ENCODE measurements at regions not wholly inside any gene's neighbourhood (a gene's known extent, or its start where the extent isn't known, plus 50 kb on each side); places are given as distances from the start of the nearest gene placed in this dataset.
A peak's percentile ranks its signal among the peaks of the same experiment; 100 is the strongest.

DNA sequence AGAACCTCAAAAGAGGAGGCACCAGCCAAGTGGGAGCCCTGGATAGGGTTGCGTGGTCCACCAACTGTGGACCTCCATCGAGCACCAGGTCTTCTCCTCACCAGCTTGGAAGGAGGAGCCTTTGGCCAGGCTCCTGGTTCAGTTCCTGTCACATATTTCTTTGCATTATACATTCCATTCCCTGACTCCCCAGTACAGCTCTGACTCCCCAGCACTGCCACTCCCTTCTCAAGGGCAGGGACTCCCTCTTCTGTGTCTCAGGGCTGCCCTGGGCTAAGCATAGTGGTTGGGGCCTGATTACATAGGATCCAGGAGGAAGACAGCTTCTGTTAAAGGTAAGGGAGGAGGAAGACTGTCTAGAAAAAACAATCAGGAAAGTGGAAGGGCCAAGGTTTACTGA is 91.1 kb downstream of the MRPL14 start:
- H3K4me3 Mint-ChIP-seq = no peak overlapping the region
- H3K4me1 Mint-ChIP-seq = no peaks in the 10 kb centered on the region
- ATAC-seq (replicated peaks) = no peak
- no peak overlapping the region for H3K27ac Mint-ChIP-seq
- H3K36me3 Mint-ChIP-seq (ENCODE audit: low read depth) = no peaks in the 10 kb centered on the region
- no peaks in the 10 kb centered on the region for H3K27me3 Mint-ChIP-seq
- no peaks in the 10 kb centered on the region for H3K9me3 Mint-ChIP-seq

DNA sequence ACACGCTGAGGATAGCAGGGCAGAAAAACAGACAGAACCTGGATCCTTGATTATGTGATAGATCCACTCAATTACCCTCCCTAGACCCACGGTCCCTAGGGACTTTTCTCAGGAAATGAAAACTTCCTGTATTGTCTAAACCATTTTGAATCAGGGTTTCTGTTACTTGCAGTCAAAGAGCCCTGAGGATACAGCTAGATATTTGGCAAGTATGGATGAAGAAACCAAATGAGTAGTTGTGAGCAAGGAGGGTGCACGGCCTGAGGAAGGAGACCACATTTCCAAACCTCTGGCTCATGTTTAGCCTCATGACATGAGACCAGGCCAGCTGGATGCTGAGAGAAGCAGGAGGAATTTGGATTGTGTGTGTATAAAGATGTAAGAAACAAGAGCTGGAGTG is 91.6 kb downstream of the MRPL14 start:
- H3K27me3 Mint-ChIP-seq = no peaks in the 10 kb centered on the region
- ATAC-seq (replicated peaks) = no peak
- H3K9me3 Mint-ChIP-seq = no peaks in the 10 kb centered on the region
- no peaks in the 10 kb centered on the region for H3K36me3 Mint-ChIP-seq (ENCODE audit: low read depth)
- H3K27ac Mint-ChIP-seq = no peak overlapping the region
- H3K4me1 Mint-ChIP-seq = no peaks in the 10 kb centered on the region
- H3K4me3 Mint-ChIP-seq = no peak overlapping the region

DNA sequence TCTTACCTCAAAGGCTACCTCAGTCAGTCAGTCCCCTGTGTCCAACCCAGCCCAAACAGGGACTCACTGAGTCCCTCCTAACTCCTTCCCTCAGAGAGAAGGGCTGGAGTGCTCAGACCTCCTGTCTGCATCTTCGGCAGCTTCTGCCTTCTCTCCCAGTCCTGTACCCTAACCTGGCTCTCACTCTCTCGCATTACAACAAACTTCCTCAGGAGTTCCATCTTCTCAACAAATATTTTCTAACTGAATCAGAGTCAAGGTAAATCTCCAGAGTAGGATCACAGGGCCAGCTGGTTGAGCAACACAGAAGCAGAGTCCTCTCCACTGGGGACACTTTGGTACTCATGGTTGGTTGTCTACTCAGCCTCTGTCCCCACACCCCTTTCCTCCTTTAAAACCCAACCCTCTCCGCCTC is 92.3 kb downstream of the MRPL14 start:
- Mint-ChIP-seq H3K36me3 (ENCODE audit: low read depth) (no peaks in the 10 kb centered on the region), H3K27ac (peak overlapping the region; percentile 31), H3K4me1 (no peaks in the 10 kb centered on the region), H3K27me3 (peaks cover 5% of the 10 kb centered on the region), H3K9me3 (no peaks in the 10 kb centered on the region), H3K4me3 (no peak overlapping the region)
- no peak for ATAC-seq (replicated peaks)

DNA sequence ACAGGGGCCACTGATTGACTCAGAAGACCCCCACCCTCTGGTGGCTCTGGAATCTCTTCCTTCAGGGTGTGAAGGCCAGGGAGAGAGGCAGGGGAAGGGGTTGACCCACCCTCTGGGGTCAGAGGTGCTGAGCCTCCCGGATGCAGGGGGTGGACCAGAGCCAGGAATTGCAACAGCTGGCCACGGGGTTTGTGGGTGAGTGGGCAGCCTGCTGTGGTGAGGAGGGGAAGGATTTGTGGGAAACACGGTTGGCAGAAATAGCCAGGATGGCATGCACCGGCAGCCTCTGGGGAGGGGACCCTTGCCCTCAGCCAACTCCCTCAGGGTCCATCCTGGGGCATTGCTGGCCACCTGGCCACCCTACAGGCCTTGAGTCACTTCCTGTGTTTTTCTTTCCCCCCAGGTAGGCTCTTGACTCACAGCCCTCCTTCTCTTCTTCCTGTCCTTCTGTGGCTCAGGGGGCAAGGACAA is 92.8 kb downstream of the MRPL14 start:
- H3K9me3 Mint-ChIP-seq = no peaks in the 10 kb centered on the region
- peaks cover 6% of the 10 kb centered on the region for H3K27me3 Mint-ChIP-seq
- H3K36me3 Mint-ChIP-seq (ENCODE audit: low read depth) = no peaks in the 10 kb centered on the region
- no peak overlapping the region for H3K4me3 Mint-ChIP-seq
- no peak for ATAC-seq (replicated peaks)
- no peaks in the 10 kb centered on the region for H3K4me1 Mint-ChIP-seq
- H3K27ac Mint-ChIP-seq = peak overlapping the region; percentile 31

DNA sequence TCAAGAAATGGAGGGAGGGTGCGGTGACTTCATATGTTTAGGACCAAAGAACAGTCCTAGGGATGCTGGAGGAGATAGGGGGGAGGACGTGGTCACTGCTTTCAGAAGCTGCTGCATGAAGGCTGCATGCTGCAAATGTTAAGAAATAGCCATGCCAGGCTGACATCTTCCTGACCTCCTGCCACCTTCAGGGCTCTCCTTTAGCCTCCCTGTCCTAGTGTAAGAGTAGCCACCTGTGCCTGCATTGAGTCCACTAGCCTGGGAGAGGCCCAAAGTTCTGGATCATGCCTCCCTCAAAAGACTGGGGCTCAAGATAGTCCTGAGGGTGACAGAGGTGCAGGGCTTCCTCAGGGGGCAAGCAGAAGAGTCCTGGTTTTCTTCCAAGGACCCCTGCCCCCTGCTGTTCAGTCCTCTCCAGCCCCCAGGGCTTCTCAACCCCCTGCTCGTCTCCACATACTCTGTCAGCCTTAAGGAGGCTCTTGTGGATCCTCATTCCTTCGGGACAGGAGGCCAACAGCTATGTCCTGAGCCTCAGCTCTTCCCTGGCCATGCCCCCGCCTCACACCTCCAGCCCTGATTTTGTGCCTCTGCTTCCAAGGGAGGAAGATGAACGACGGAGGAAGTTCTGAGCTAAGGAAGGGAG is 96.3 kb downstream of the MRPL14 start:
- Mint-ChIP-seq H3K27ac (no peak overlapping the region), H3K4me1 (no peaks in the 10 kb centered on the region), H3K4me3 (no peak overlapping the region), H3K27me3 (peaks cover 16% of the 10 kb centered on the region), H3K9me3 (no peaks in the 10 kb centered on the region), H3K36me3 (ENCODE audit: low read depth) (no peaks in the 10 kb centered on the region)
- ATAC-seq (replicated peaks) = no peak

DNA sequence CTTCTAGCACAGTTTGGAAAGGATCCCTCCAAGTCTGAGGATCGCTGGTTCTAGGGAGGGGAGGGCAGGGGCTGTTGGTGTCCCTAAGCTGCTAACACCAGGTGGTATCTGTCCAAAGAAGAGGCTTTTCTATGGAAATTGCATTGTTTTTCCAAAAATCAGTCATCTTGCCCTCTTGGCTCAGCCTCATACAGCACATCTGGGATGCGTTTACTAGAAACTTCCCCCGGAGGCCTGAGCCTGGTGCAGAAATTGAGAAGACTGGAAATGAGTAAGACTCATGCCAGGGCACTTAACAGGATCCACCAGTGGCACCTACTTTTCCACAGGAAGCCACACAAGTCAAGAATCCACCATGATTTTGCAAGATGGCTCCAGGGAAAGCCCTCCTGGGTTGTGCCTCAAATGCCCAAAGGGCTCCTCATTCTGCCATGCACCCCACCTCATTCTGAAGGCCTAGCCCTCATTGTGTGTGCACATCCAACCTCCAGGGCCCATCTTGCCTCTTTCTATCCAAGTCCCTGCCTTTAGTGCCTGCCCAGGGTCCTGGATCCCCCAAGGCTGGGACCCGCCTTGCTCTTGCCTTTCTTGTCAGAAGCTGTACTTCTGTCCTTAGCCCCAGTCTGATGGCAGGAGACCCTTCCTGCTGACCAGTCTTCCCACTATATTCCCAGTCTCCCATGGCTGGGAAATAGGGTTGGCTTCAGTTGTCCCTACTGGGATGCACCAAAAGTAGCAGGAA is 97.6 kb downstream of the MRPL14 start:
- Mint-ChIP-seq H3K4me1 (no peaks in the 10 kb centered on the region), H3K27me3 (peaks cover 16% of the 10 kb centered on the region), H3K27ac (no peak overlapping the region), H3K4me3 (no peak overlapping the region), H3K36me3 (ENCODE audit: low read depth) (no peaks in the 10 kb centered on the region), H3K9me3 (no peaks in the 10 kb centered on the region)
- ATAC-seq (replicated peaks) = no peak

DNA sequence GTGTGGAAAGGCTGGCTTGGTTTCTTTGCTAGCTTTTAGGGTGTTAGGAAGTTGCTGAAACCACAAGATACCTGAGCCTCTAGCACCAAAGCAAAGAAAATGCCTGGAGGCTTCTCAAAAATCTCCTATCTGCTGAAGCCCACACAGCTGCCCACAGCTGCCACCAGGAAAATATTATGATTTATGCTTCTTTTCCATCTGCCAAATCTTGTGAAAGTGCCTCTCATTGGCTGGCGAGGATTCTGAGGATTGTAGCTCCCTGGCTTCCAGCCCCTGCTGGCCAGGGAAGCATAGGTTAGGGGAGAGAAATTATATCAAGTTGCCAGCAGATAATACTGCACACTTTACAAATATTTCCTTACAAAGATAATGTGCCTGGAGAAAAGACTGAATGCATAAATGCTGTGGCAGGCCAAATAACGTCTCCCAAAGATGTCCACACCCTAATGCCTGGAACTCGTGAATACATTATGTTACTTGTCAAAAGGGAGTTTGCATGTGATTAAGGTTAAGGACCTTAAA is 98.4 kb downstream of the MRPL14 start:
- H3K4me3 Mint-ChIP-seq = no peak overlapping the region
- H3K4me1 Mint-ChIP-seq = no peaks in the 10 kb centered on the region
- no peak for ATAC-seq (replicated peaks)
- H3K27ac Mint-ChIP-seq = no peak overlapping the region
- H3K36me3 Mint-ChIP-seq (ENCODE audit: low read depth) = no peaks in the 10 kb centered on the region
- H3K27me3 Mint-ChIP-seq = peaks cover 16% of the 10 kb centered on the region
- H3K9me3 Mint-ChIP-seq = no peaks in the 10 kb centered on the region

DNA sequence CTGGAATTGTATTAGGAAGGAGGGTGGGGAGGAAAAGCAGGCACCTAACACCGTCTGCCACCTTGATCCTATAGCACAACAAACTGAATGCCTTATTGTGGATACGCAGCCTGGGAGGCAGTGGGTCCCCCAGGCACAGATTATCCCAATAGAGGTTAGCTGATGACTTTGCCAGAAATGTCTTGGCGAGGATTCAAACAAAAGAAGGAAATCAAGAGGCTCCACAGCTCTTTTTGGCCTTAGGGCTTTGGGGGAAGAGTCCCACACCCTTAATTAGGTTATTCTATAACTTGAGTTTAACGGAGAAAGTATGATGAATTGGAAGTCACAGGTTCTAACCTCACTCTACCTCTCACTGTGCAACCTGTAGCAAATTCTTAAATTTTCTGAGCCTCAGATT is 102.0 kb downstream of the MRPL14 start:
- no peak for ATAC-seq (replicated peaks)
- no peak overlapping the region for H3K4me3 Mint-ChIP-seq
- H3K9me3 Mint-ChIP-seq = no peaks in the 10 kb centered on the region
- H3K27ac Mint-ChIP-seq = no peak overlapping the region
- no peaks in the 10 kb centered on the region for H3K36me3 Mint-ChIP-seq (ENCODE audit: low read depth)
- peaks cover 23% of the 10 kb centered on the region for H3K27me3 Mint-ChIP-seq
- H3K4me1 Mint-ChIP-seq = no peaks in the 10 kb centered on the region

DNA sequence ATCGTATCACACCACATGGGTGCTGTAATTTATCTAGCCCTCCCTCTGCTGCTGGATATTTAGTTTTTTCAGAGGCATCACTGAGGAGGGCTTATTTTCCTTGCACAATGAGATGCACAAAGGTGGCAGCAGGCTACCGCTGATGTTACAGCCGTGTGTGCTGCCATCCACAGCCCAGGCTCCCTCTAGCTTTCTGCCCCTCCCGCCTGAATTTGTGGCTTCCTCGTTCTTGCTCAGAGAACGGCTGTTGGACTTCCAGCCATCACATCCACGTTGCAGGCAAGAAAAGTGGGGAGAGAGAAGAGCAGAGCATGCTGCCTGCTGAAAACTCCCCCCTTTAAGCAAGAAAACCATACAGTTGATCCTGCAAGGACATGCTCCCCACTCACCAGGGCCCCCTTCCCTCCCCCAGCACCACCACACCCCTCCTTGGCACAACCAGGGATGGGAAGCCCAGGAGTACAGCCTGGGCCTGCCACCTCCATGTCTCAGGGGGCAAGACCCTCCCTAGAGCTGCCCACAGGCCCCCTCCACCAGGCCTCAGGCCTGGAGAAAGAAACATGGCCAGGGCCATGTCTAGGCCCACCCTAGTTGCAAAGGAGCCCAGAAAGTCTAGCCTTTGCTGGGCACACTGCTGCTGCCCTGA is 102.6 kb downstream of the MRPL14 start:
- H3K36me3 Mint-ChIP-seq (ENCODE audit: low read depth) = no peaks in the 10 kb centered on the region
- no peaks in the 10 kb centered on the region for H3K4me1 Mint-ChIP-seq
- H3K27me3 Mint-ChIP-seq = peaks cover 19% of the 10 kb centered on the region
- H3K9me3 Mint-ChIP-seq = no peaks in the 10 kb centered on the region
- H3K27ac Mint-ChIP-seq = no peak overlapping the region
- no peak for ATAC-seq (replicated peaks)
- no peak overlapping the region for H3K4me3 Mint-ChIP-seq

DNA sequence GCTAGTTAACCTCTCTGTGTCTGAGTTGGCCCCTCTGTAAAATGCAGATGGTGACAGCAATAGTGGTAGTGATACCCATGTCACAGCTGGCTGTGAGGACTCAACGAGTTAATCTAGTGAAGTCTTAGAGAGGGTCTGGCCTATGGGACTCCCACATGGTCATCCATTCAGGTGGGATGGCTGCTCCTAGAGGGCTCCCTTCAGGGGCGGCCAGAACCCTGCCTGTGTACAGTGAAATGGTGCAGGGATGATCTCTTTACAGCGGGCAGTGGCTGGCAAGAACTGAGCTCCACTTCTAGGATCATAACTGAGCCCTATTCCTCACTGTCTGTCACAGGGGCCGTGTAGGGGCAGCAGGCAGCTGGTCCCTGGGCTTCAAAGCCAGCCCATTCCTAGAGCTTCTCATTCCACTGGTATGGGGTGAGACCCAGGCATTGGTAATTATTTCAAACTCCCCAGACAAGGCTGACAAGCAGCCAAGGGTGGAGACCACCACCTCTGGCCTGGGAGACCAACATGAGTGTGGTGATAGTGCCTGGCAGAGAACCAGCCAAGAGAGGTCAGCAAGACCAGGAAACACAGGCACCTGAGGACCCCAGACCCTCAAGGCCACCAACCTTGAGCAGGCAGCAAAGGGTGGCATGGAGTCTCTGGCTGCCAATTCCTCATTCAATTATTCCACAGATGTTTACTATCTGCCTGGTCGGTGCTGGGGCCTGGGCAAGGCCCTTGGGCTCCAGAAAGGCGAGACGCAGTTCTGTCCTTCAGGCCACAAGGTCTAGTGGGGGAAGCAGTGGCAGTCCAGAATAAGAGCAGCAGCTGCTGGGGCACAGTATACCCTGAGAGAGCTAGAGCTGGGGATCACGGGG is 103.4 kb downstream of the MRPL14 start:
- Mint-ChIP-seq H3K4me3 (no peak overlapping the region), H3K9me3 (no peaks in the 10 kb centered on the region), H3K27ac (no peak overlapping the region), H3K36me3 (ENCODE audit: low read depth) (no peaks in the 10 kb centered on the region), H3K4me1 (no peaks in the 10 kb centered on the region), H3K27me3 (peaks cover 19% of the 10 kb centered on the region)
- no peak for ATAC-seq (replicated peaks)

DNA sequence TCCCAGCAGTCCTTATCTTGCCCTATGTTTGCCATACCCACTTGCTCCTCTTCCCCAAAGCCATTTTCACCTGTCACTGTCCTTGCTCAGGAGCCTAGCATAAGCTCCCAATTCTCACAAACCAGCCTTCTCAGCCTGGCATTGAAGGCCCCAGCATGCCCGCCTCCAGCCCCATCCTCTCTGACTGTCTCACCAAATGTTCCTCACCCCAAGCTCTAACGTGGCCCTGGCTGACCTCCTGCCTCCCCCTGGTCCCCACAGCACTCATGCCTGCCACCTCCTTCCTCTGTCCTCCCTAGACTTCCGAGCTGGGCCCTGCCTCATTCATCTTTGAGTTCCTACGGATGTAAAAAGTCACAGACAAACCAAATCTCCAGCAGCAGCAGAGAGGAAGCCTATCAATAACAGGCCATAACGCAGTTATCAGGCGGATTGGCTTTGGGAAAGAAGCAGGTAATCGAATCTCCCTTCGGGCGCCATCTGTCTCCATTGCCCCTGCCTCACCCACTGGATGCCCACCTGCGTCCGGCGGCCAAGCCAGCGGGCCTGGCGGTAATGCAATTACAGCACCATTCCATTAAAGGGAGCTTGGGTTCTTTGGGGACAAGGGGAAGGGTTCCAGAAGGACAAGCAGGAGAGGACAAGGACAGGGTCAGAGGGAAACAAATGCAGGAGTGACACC is 104.4 kb downstream of the MRPL14 start:
- H3K4me3 Mint-ChIP-seq = no peak overlapping the region
- no peaks in the 10 kb centered on the region for H3K9me3 Mint-ChIP-seq
- H3K4me1 Mint-ChIP-seq = no peaks in the 10 kb centered on the region
- H3K36me3 Mint-ChIP-seq (ENCODE audit: low read depth) = no peaks in the 10 kb centered on the region
- peaks cover 18% of the 10 kb centered on the region for H3K27me3 Mint-ChIP-seq
- H3K27ac Mint-ChIP-seq = no peak overlapping the region
- ATAC-seq (replicated peaks) = no peak

DNA sequence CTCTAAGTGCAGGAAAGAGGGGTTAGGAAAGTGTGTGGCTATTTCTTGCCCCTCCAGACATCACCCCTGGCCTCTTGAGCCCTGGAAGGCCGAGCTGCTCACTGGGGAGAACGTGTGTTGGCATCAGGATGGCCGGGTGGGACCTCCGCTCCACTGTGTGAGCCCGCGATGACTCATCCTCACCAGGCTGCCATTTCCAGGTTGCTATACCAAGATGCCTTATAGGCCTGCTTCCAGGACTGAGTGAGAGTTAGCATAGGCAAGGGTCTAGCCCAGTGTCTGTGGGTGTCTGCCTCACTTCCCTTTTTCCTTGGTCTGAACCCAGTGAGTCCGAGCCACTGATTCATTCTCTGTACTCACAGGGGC is 105.0 kb downstream of the MRPL14 start:
- Mint-ChIP-seq H3K27ac (no peak overlapping the region), H3K9me3 (no peaks in the 10 kb centered on the region), H3K27me3 (peaks cover 13% of the 10 kb centered on the region), H3K4me1 (no peaks in the 10 kb centered on the region), H3K4me3 (no peak overlapping the region), H3K36me3 (ENCODE audit: low read depth) (no peaks in the 10 kb centered on the region)
- no peak for ATAC-seq (replicated peaks)

DNA sequence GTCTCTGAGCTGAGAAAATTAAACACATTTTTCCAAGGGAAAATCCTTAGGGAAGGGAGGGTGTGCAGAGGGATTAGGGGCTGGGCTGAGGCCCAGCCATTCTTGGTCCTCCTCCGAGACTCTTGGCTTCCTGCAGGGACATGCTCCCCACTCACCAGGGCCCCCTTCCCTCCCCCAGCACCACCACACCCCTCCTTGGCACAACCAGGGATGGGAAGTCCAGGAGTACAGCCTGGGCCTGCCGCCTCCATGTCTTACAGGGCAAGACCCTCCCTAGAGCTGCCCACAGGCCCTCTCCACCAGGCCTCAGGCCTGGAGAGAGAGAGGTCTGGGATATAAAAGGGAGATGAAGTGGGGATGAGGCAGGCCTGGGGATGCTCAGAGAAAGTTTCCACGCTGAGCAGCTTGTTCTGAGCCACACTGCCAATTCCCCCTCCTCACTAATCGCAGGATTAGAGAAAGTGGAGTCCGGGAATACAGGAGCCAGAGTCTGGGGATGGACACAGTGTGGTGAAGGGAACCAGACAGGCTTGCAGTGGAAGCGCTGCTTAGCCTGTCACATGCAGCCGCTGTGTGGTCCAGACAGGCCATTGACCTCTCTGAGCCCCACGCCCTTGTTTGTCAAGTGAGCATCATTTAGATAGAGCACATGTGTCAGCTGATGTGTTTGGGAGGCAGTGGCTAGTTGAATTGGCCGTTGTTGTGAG is 105.5 kb downstream of the MRPL14 start:
- no peak for ATAC-seq (replicated peaks)
- Mint-ChIP-seq H3K9me3 (no peaks in the 10 kb centered on the region), H3K36me3 (ENCODE audit: low read depth) (no peaks in the 10 kb centered on the region), H3K27me3 (peaks cover 12% of the 10 kb centered on the region), H3K4me1 (no peaks in the 10 kb centered on the region), H3K4me3 (no peak overlapping the region), H3K27ac (no peak overlapping the region)
